Natural killer cell (primary cell): ENCODE measurements at regions not wholly inside any gene's neighbourhood (a gene's known extent, or its start where the extent isn't known, plus 50 kb on each side); places are given as distances from the start of the nearest gene placed in this dataset.

ENCODE experiments used
- ATAC-seq, 3 donors: fragments of 150-1000 bp in 2 of 3; fragments of 200-7000 bp in 1 of 3; cut with Tn5 transposase; 1 replicate in 1 of 3; 2 replicates in 2 of 3; pipeline ENCODE4 v1.10.0; 2021; ENCODE audit warnings: mild to moderate bottlenecking in 2 of 3, moderate library complexity in 2 of 3
- DNase-seq, 2 donors: peaks; one replicate each; pipeline versions ENCODE4 v3.0.0 to v3.0.0-alpha.2; 2013 to 2021; ENCODE audit warnings: mixed read lengths in 1 of 2
- H3K27ac ChIP-seq: one replicate; pipeline ENCODE4 v1.5.1; 2013; ENCODE audit warnings: mild to moderate bottlenecking, low read length
- H3K27me3 ChIP-seq: one replicate; pipeline ENCODE4 v1.6.1; 2013; ENCODE audit warnings: low read length; ENCODE audit not compliant: control insufficient read depth, insufficient read depth
- H3K36me3 ChIP-seq: one replicate; pipeline ENCODE4 v1.6.1; 2013; ENCODE audit warnings: low read length; ENCODE audit not compliant: control insufficient read depth, insufficient read depth
- H3K4me1 ChIP-seq: one replicate; pipeline ENCODE4 v1.6.1; 2013; ENCODE audit warnings: low read length; ENCODE audit not compliant: control insufficient read depth, insufficient read depth
- H3K4me3 ChIP-seq: one replicate; pipeline ENCODE4 v1.5.1; 2013; ENCODE audit warnings: low read length
- H3K9me3 ChIP-seq: one replicate; pipeline ENCODE4 v1.6.1; 2013; ENCODE audit warnings: low read length; ENCODE audit not compliant: control insufficient read depth, insufficient read depth
- H3K27ac Mint-ChIP-seq, 2 donors: one replicate each; pipeline ENCODE4 v1.8.0; 2022; ENCODE audit warnings: mild to moderate bottlenecking in 2 of 2, mixed read lengths in 2 of 2, moderate library complexity in 1 of 2
- H3K27me3 Mint-ChIP-seq, 2 donors: one replicate each; pipeline ENCODE4 v1.8.0; 2022; ENCODE audit warnings: low read depth in 2 of 2, mixed read lengths in 2 of 2
- H3K36me3 Mint-ChIP-seq: one replicate; pipeline ENCODE4 v1.8.0; 2022; ENCODE audit warnings: mixed read lengths
- H3K4me1 Mint-ChIP-seq, 2 donors: one replicate each; pipeline ENCODE4 v1.8.0; 2022; ENCODE audit warnings: mixed read lengths in 2 of 2
- H3K4me3 Mint-ChIP-seq: one replicate; pipeline ENCODE4 v1.8.0; 2022; ENCODE audit warnings: mild to moderate bottlenecking, moderate library complexity, mixed read lengths
- H3K9me3 Mint-ChIP-seq, 2 donors: one replicate each; pipeline ENCODE4 v1.8.0; 2022; ENCODE audit warnings: mixed read lengths in 2 of 2
- CTCF ChIP-seq: fragments of 200-600 bp; IDR thresholded peaks from one replicate; pipeline ENCODE4 v1.8.0; 2022; ENCODE audit warnings: antibody characterized with exemption
- WGBS: methylation state at CpG from one replicate; pipeline ENCODE4 v1.1.7; 2013; ENCODE audit warnings: missing lambda C conversion rate; ENCODE audit not compliant: insufficient coverage; 5-methylcytosine and 5-hydroxymethylcytosine counted together
- intact Hi-C: fragments of 100-400 bp; cut with micrococcal nuclease; formaldehyde crosslinking; loops from one replicate; pipeline ENCODE4 v1.14.2; 2022

- ATAC-seq = no peak
- no peak overlapping the region for H3K27ac ChIP-seq
- H3K4me1 ChIP-seq = no peaks in the 10 kb centered on the region
- no peak overlapping the region for H3K4me3 ChIP-seq
- Mint-ChIP-seq H3K4me3 (no peak overlapping the region), H3K4me1 (no peaks in the 10 kb centered on the region), H3K36me3 (no peaks in the 10 kb centered on the region), H3K9me3 (peaks cover 6 to 8% of the 10 kb centered on the region in 2 donors), H3K27ac (no peak overlapping the region), H3K27me3 (peaks cover 13 to 35% of the 10 kb centered on the region in 2 donors)
- H3K36me3 ChIP-seq = no peaks in the 10 kb centered on the region
- no peak for TF ChIP-seq CTCF
- 78% methylated on average over 2 of the region's 5 CpGs for WGBS
- intact Hi-C loops = no loop called here
- no peak for DNase-seq
- no peaks in the 10 kb centered on the region for H3K27me3 ChIP-seq
- H3K9me3 ChIP-seq = no peaks in the 10 kb centered on the region
These were observed 273.5 kb upstream of the IRX5 start for GRCh38 chr16:54657058-54657708.

GRCh38 chr16:54655121-54655590, 275.5 kb upstream of the IRX5 start:
- H3K4me1 ChIP-seq = no peaks in the 10 kb centered on the region
- TF ChIP-seq CTCF = no peak
- no peak overlapping the region for H3K27ac Mint-ChIP-seq
- no peak overlapping the region for H3K4me3 ChIP-seq
- no peaks in the 10 kb centered on the region for H3K27me3 ChIP-seq
- WGBS = 7% methylated on average over 14 of the region's 14 CpGs
- no peaks in the 10 kb centered on the region for H3K4me1 Mint-ChIP-seq
- no peaks in the 10 kb centered on the region for H3K36me3 ChIP-seq
- intact Hi-C loops = no loop called here
- H3K9me3 ChIP-seq = no peaks in the 10 kb centered on the region
- DNase-seq = no peak
- no peak for ATAC-seq
- H3K36me3 Mint-ChIP-seq = no peaks in the 10 kb centered on the region
- H3K9me3 Mint-ChIP-seq = peaks cover 6 to 8% of the 10 kb centered on the region in 2 donors
- no peak overlapping the region for H3K27ac ChIP-seq
- H3K27me3 Mint-ChIP-seq = peaks cover 13 to 35% of the 10 kb centered on the region in 2 donors
- no peak overlapping the region for H3K4me3 Mint-ChIP-seq

- H3K36me3 Mint-ChIP-seq = no peaks in the 10 kb centered on the region
- DNase-seq = no peak
- H3K27ac Mint-ChIP-seq = no peak overlapping the region
- no peak overlapping the region for H3K4me3 ChIP-seq
- intact Hi-C loops = no loop called here
- H3K27me3 ChIP-seq = no peaks in the 10 kb centered on the region
- H3K27me3 Mint-ChIP-seq = peaks cover 14 to 35% of the 10 kb centered on the region in 2 donors
- TF ChIP-seq CTCF = no peak
- peaks cover 6 to 8% of the 10 kb centered on the region in 2 donors for H3K9me3 Mint-ChIP-seq
- H3K36me3 ChIP-seq = no peaks in the 10 kb centered on the region
- H3K27ac ChIP-seq = no peak overlapping the region
- H3K4me1 ChIP-seq = no peaks in the 10 kb centered on the region
- no peaks in the 10 kb centered on the region for H3K9me3 ChIP-seq
- no peaks in the 10 kb centered on the region for H3K4me1 Mint-ChIP-seq
- no peak overlapping the region for H3K4me3 Mint-ChIP-seq
- WGBS = 65% methylated on average over 9 of the region's 12 CpGs
- no peak for ATAC-seq
These were observed 276.2 kb upstream of the IRX5 start for GRCh38 chr16:54654429-54654828.

GRCh38 chr16:54652201-54652770, 278.4 kb upstream of the IRX5 start:
- Mint-ChIP-seq H3K4me1 (no peaks in the 10 kb centered on the region), H3K27me3 (peaks cover 13 to 35% of the 10 kb centered on the region in 2 donors), H3K27ac (no peak overlapping the region), H3K9me3 (peaks cover 3 to 4% of the 10 kb centered on the region in 2 donors), H3K4me3 (no peak overlapping the region), H3K36me3 (no peaks in the 10 kb centered on the region)
- no peaks in the 10 kb centered on the region for H3K27me3 ChIP-seq
- DNase-seq (no peak), ATAC-seq (no peak)
- intact Hi-C loops = no loop called here
- WGBS = 56% methylated on average over 5 of the region's 6 CpGs
- H3K4me1 ChIP-seq = no peaks in the 10 kb centered on the region
- no peaks in the 10 kb centered on the region for H3K9me3 ChIP-seq
- no peak for TF ChIP-seq CTCF
- no peak overlapping the region for H3K4me3 ChIP-seq
- H3K27ac ChIP-seq = no peak overlapping the region
- no peaks in the 10 kb centered on the region for H3K36me3 ChIP-seq
